HCT116 (cell line): ENCODE measurements at regions not wholly inside any gene's neighbourhood (a gene's known extent, or its start where the extent isn't known, plus 50 kb on each side); places are given as distances from the start of the nearest gene placed in this dataset.

Source experiments
- ATAC-seq: fragments of 200-7000 bp; cut with Tn5 transposase; 2 replicates; pipeline ENCODE4 v1.9.1; 2020; ENCODE audit warnings: mild to moderate bottlenecking, moderate library complexity
- BruUV-seq: library from RNA; stranded (reverse); fragments of 400-500 nt; replicated peaks from 2 replicates; lab custom pipeline; 2021; lab: Mats Ljungman, UMichigan
- CTCF ChIA-PET: fragments of 300-600 bp; sonication (Branson Sonifier 250); formaldehyde crosslinking; loops from one replicate; lab custom pipeline; 2021; ENCODE audit warnings: antibody characterized with exemption; lab: Charles Lee
- POLR2A ChIA-PET: fragments of 300-600, 350-600 bp; sonication (Branson Sonifier 250); formaldehyde crosslinking; loops from one replicate; lab custom pipeline; 2021; ENCODE audit warnings: antibody characterized with exemption; lab: Charles Lee
- RAD21 ChIA-PET, 2 experiments: fragments of 300-600 bp; sonication (Branson Sonifier 250); formaldehyde crosslinking; loops; one replicate each; lab custom pipeline; 2023; ENCODE audit warnings: low total read pairs in 2 of 2; ENCODE audit not compliant: uncharacterized antibody in 2 of 2, unreplicated experiment in 2 of 2, low non-redundant PET in 1 of 2; lab: Charles Lee
- DNase-seq: peaks from one replicate; pipeline ENCODE4 v3.0.0-alpha.2; 2010; ENCODE audit warnings: low read depth, low spot score
- H2AFZ ChIP-seq: fragments of 200-600 bp; shearing (Covaris generic), sonication (generic); 2 replicates; pipeline ENCODE4 v1.6.1; 2017; ENCODE audit warnings: low read depth, mixed run types, mixed read lengths, antibody characterized with exemption, low read length; ENCODE audit not compliant: poor library complexity, severe bottlenecking
- H3K27ac ChIP-seq: 2 replicates; pipeline ENCODE4 v1.5.1; 2012; ENCODE audit warnings: low read depth, low read length
- H3K27me3 ChIP-seq: fragments of 200-600 bp; sonication (generic); 2 replicates; pipeline ENCODE4 v1.6.1; 2016; ENCODE audit warnings: mixed run types, low read length, mixed read lengths; ENCODE audit not compliant: insufficient read depth
- H3K36me3 ChIP-seq, 2 experiments: fragments of 200-500 bp in 1 of 2; fragments of 200-600 bp in 1 of 2; sonication (Bioruptor generic) in 1 of 2; sonication (generic) in 1 of 2; 2 replicates each; pipeline versions ENCODE4 v1.5.1 to v1.6.1; 2014 to 2016; ENCODE audit warnings: low read length in 2 of 2, inconsistent platforms in 1 of 2, mixed read lengths in 1 of 2, mixed run types in 1 of 2; ENCODE audit not compliant: insufficient read depth in 2 of 2, control insufficient read depth in 1 of 2
- H3K4me1 ChIP-seq, 2 experiments: fragments of 200-600 bp in 1 of 2; sonication (generic) in 1 of 2; 2 replicates each; pipeline versions ENCODE4 v1.5.1 to v1.6.1; 2012 to 2017; ENCODE audit warnings: low read length in 2 of 2, inconsistent platforms in 1 of 2, mild to moderate bottlenecking in 1 of 2, mixed read lengths in 1 of 2, mixed run types in 1 of 2, moderate library complexity in 1 of 2; ENCODE audit not compliant: insufficient read depth in 2 of 2, control insufficient read depth in 1 of 2
- H3K4me2 ChIP-seq: fragments of 200-600 bp; sonication (generic); 2 replicates; pipeline ENCODE4 v1.6.1; 2017; ENCODE audit warnings: mixed run types, low read length, mixed read lengths
- H3K4me3 ChIP-seq, 2 experiments: fragments of 200-600 bp in 1 of 2; sonication (generic) in 1 of 2; replicated peaks in 1 of 2; 2 replicates each; pipeline ENCODE4 v1.5.1; 2011 to 2016; ENCODE audit warnings: low read length in 2 of 2, control low read depth in 1 of 2, low read depth in 1 of 2, mild to moderate bottlenecking in 1 of 2, mixed read lengths in 1 of 2, mixed run types in 1 of 2
- H3K79me2 ChIP-seq: fragments of 200-600 bp; sonication (generic); 2 replicates; pipeline ENCODE4 v1.6.1; 2017; ENCODE audit warnings: mild to moderate bottlenecking, mixed run types, low read length, moderate library complexity, mixed read lengths; ENCODE audit not compliant: insufficient read depth
- H3K9ac ChIP-seq: fragments of 200-600 bp; sonication (generic); 2 replicates; pipeline ENCODE4 v1.6.1; 2016; ENCODE audit warnings: low read length, mixed read lengths
- H3K9me2 ChIP-seq: fragments of 200-600 bp; sonication (generic), shearing (Covaris generic); 2 replicates; pipeline ENCODE4 v1.6.1; 2017; ENCODE audit warnings: mixed run types, mild to moderate bottlenecking, moderate library complexity; ENCODE audit not compliant: insufficient read depth
- H3K9me3 ChIP-seq, 2 experiments: fragments of 200-500 bp in 1 of 2; fragments of 200-600 bp in 1 of 2; sonication (Bioruptor generic) in 1 of 2; sonication (generic) in 1 of 2; 2 replicates each; pipeline ENCODE4 v1.6.1; 2014 to 2017; ENCODE audit warnings: low read length in 2 of 2, mixed read lengths in 2 of 2, inconsistent platforms in 1 of 2, low read depth in 1 of 2, mild to moderate bottlenecking in 1 of 2, mixed run types in 1 of 2, moderate library complexity in 1 of 2; ENCODE audit not compliant: control insufficient read depth in 1 of 2, insufficient read depth in 1 of 2
- H4K20me1 ChIP-seq: fragments of 200-600 bp; sonication (generic), shearing (Covaris generic); 2 replicates; pipeline ENCODE4 v1.6.1; 2017; ENCODE audit warnings: mixed run types, mild to moderate bottlenecking, moderate library complexity; ENCODE audit not compliant: insufficient read depth
- ATF3 ChIP-seq: IDR thresholded peaks from 2 replicates; pipeline ENCODE4 v1.6.1; 2012
- CBX3 ChIP-seq: IDR thresholded peaks from 2 replicates; pipeline ENCODE4 v1.6.1; 2012; ENCODE audit warnings: low read depth
- CEBPB ChIP-seq: IDR thresholded peaks from 2 replicates; pipeline ENCODE4 v1.6.1; 2012; ENCODE audit warnings: low read depth
- CTCF ChIP-seq, 3 experiments: fragments of 200-600 bp in 1 of 3; sonication (generic) in 1 of 3; IDR thresholded peaks in 2 of 3; conservative IDR thresholded peaks in 1 of 3; 2 replicates each; pipeline ENCODE4 v1.5.1; 2012 to 2017; ENCODE audit warnings: low read depth in 2 of 3, low read length in 2 of 3, antibody characterized with exemption in 1 of 3, borderline replicate concordance in 1 of 3, control low read depth in 1 of 3, mild to moderate bottlenecking in 1 of 3, mixed read lengths in 1 of 3, mixed run types in 1 of 3, moderate library complexity in 1 of 3; ENCODE audit not compliant: insufficient read depth in 1 of 3
- ELF1 ChIP-seq: IDR thresholded peaks from 2 replicates; pipeline ENCODE4 v1.6.1; 2012; ENCODE audit warnings: low read depth, borderline replicate concordance
- EZH2 ChIP-seq: fragments of 200-600 bp; sonication (generic); IDR thresholded peaks from 2 replicates; pipeline ENCODE4 v1.6.1; 2017; ENCODE audit warnings: antibody characterized with exemption, mixed run types
- EZH2phosphoT487 ChIP-seq: fragments of 200-600 bp; IDR thresholded peaks from 2 replicates; pipeline ENCODE4 v1.6.1; 2018; ENCODE audit warnings: antibody characterized with exemption, borderline replicate concordance
- FOSL1 ChIP-seq: IDR thresholded peaks from 2 replicates; pipeline ENCODE4 v1.6.1; 2012; ENCODE audit warnings: low read depth
- JUND ChIP-seq: IDR thresholded peaks from 2 replicates; pipeline ENCODE4 v1.6.1; 2012
- POLR2AphosphoS5 ChIP-seq: IDR thresholded peaks from 2 replicates; pipeline ENCODE4 v1.6.1; 2011; ENCODE audit warnings: mild to moderate bottlenecking, low read depth, low read length, moderate library complexity
- RAD21 ChIP-seq: IDR thresholded peaks from 2 replicates; pipeline ENCODE4 v1.6.1; 2012; ENCODE audit warnings: low read depth, mild to moderate bottlenecking
- REST ChIP-seq: IDR thresholded peaks from 2 replicates; pipeline ENCODE4 v1.6.1; 2012; ENCODE audit warnings: low read depth
- SIN3A ChIP-seq: IDR thresholded peaks from 2 replicates; pipeline ENCODE4 v1.6.1; 2012; ENCODE audit warnings: low read depth
- SP1 ChIP-seq: IDR thresholded peaks from 2 replicates; pipeline ENCODE4 v1.6.1; 2012; ENCODE audit warnings: low read depth
- SRF ChIP-seq: IDR thresholded peaks from 2 replicates; pipeline ENCODE4 v1.6.1; 2012; ENCODE audit warnings: low read depth
- TCF7L2 ChIP-seq: IDR thresholded peaks from 2 replicates; pipeline ENCODE4 v1.7.0; 2011; ENCODE audit warnings: borderline replicate concordance, inconsistent platforms; ENCODE audit not compliant: insufficient read depth, insufficient read length; ENCODE audit errors: extremely low read depth
- YY1 ChIP-seq: IDR thresholded peaks from 2 replicates; pipeline ENCODE4 v1.6.1; 2011; ENCODE audit warnings: low read length, low read depth, moderate library complexity, mild to moderate bottlenecking; ENCODE audit not compliant: insufficient replicate concordance; ENCODE audit errors: extremely low read depth
- ZNF274 ChIP-seq: fragments of 200-500 bp; sonication (Bioruptor generic); IDR thresholded peaks from 2 replicates; pipeline ENCODE4 v1.6.1; 2014; ENCODE audit warnings: mild to moderate bottlenecking, low read depth, low read length, inconsistent platforms
- intact Hi-C: fragments of 100-400 bp; cut with micrococcal nuclease; formaldehyde crosslinking; loops from 2 replicates; pipeline ENCODE4 v1.10.0; 2022
- TF ChIP-seq, protein P1 (sequence below): IDR thresholded peaks from 2 replicates; pipeline ENCODE4 v1.6.1; 2012
- TF ChIP-seq, protein P2 (sequence below): IDR thresholded peaks from 2 replicates; pipeline ENCODE4 v1.6.1; 2011; ENCODE audit warnings: mild to moderate bottlenecking, low read length, moderate library complexity; ENCODE audit not compliant: insufficient replicate concordance; ENCODE audit errors: extremely low read depth

- Histone ChIP-seq H2AFZ (no peak overlapping the region), H3K4me1 (no peaks in the 10 kb centered on the region), H3K9ac (no peak overlapping the region), H3K4me3 (no peak overlapping the region), H3K27me3 (no peaks in the 10 kb centered on the region; the same call in 1 of the 2 replicates), H3K79me2 (no peaks in the 10 kb centered on the region), H3K9me3 (no peaks in the 10 kb centered on the region), H3K9me2 (no peaks in the 10 kb centered on the region), H3K36me3 (no peaks in the 10 kb centered on the region), H4K20me1 (no peaks in the 10 kb centered on the region), H3K27ac (no peak overlapping the region), H3K4me2 (no peak overlapping the region)
- ATAC-seq (no peak), DNase-seq (no peak)
- POLR2A ChIA-PET = no interaction called here
- intact Hi-C loops = no loop called here
- RAD21 ChIA-PET = no interaction called here
- TF ChIP-seq FOSL1 = no peak
- no peak for TF ChIP-seq EZH2phosphoT487
- TF ChIP-seq EZH2 = no peak
- no peak for TF ChIP-seq ZNF274
- TF ChIP-seq, protein P1, sequence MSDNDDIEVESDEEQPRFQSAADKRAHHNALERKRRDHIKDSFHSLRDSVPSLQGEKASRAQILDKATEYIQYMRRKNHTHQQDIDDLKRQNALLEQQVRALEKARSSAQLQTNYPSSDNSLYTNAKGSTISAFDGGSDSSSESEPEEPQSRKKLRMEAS = no peak
- TF ChIP-seq REST = no peak
- no peak for TF ChIP-seq SIN3A
- no peak for TF ChIP-seq CBX3
- no peak for TF ChIP-seq ELF1
- no peak for TF ChIP-seq ATF3
- TF ChIP-seq RAD21 = no peak
- no peak for TF ChIP-seq JUND
- no peak for TF ChIP-seq CTCF (IDR thresholded peaks at IDR 0.05 in 2 of 3, conservative IDR thresholded peaks at IDR 0.05 in 1 of 3; ENCODE audit: borderline replicate concordance in 1 of 3, insufficient read depth in 1 of 3, low read depth in 2 of 3, low read length in 2 of 3)
- no peak for TF ChIP-seq CEBPB
- TF ChIP-seq, protein P2, sequence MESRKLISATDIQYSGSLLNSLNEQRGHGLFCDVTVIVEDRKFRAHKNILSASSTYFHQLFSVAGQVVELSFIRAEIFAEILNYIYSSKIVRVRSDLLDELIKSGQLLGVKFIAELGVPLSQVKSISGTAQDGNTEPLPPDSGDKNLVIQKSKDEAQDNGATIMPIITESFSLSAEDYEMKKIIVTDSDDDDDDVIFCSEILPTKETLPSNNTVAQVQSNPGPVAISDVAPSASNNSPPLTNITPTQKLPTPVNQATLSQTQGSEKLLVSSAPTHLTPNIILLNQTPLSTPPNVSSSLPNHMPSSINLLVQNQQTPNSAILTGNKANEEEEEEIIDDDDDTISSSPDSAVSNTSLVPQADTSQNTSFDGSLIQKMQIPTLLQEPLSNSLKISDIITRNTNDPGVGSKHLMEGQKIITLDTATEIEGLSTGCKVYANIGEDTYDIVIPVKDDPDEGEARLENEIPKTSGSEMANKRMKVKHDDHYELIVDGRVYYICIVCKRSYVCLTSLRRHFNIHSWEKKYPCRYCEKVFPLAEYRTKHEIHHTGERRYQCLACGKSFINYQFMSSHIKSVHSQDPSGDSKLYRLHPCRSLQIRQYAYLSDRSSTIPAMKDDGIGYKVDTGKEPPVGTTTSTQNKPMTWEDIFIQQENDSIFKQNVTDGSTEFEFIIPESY = no peak
- no peak for TF ChIP-seq TCF7L2
- no peak for TF ChIP-seq SP1
- TF ChIP-seq SRF = no peak
- TF ChIP-seq POLR2AphosphoS5 = no peak
- TF ChIP-seq YY1 = no peak
- CTCF ChIA-PET = no interaction called here
- BruUV-seq = no TSS peak
Observed at GRCh38 chr12:124694846-124695497, 127.6 kb upstream of the NCOR2 start.
